Thyroid gland (tissue), 4 donors: ENCODE measurements at regions not wholly inside any gene's neighbourhood (a gene's known extent, or its start where the extent isn't known, plus 50 kb on each side); places are given as distances from the start of the nearest gene placed in this dataset.

Source experiments
- CTCF ChIP-seq, 6 experiments: fragments of 200-600 bp in 3 of 6; fragments of 450-650 bp in 3 of 6; sonication (generic) in 3 of 6; IDR thresholded peaks; one replicate each; pipeline ENCODE4 v1.5.1; 2016 to 2019; ENCODE audit warnings: antibody characterized with exemption in 6 of 6, mild to moderate bottlenecking in 2 of 6, inconsistent platforms in 1 of 6, moderate library complexity in 1 of 6
- POLR2A ChIP-seq, 2 donors: fragments of 450-650 bp; IDR thresholded peaks; one replicate each; pipeline ENCODE4 v1.6.1; 2017; ENCODE audit warnings: antibody characterized with exemption in 2 of 2, mild to moderate bottlenecking in 2 of 2, moderate library complexity in 1 of 2

- no peak for TF ChIP-seq CTCF (IDR thresholded peaks at IDR 0.05)
- no peak for TF ChIP-seq POLR2A (IDR thresholded peaks at IDR 0.05)
These were observed 99.0 kb upstream of the EGR2 start for GRCh38 chr10:62915158-62915557.
